B cell (primary cell): ENCODE measurements at regions not wholly inside any gene's neighbourhood (a gene's known extent, or its start where the extent isn't known, plus 50 kb on each side); places are given as distances from the start of the nearest gene placed in this dataset.

Experiments
- ATAC-seq: fragments of 200-7000 bp; cut with Tn5 transposase; one replicate; pipeline ENCODE4 v1.10.0; 2021; ENCODE audit warnings: low read depth, mild to moderate bottlenecking, moderate number of reproducible peaks, moderate library complexity
- CTCF ChIA-PET: fragments of 350-600 bp; sonication (Branson Sonifier 250); formaldehyde crosslinking; loops from one replicate; lab custom pipeline; 2021; ENCODE audit warnings: antibody characterized with exemption, inconsistent platforms; lab: Charles Lee
- POLR2A ChIA-PET: fragments of 350-600 bp; sonication (Branson Sonifier 250); formaldehyde crosslinking; loops from one replicate; lab custom pipeline; 2021; ENCODE audit warnings: antibody characterized with exemption; lab: Charles Lee
- DNase-seq: peaks from one replicate; pipeline ENCODE4 v3.0.0; 2013
- H2AFZ ChIP-seq: 2 replicates; pipeline ENCODE4 v1.6.1; 2012; ENCODE audit warnings: mild to moderate bottlenecking, low read depth, low read length; ENCODE audit not compliant: insufficient read depth, poor library complexity, severe bottlenecking
- H3K27ac ChIP-seq, 2 donors: 1 replicate in 1 of 2; 2 replicates in 1 of 2; pipeline ENCODE4 v1.5.1; 2012 to 2013; ENCODE audit warnings: low read length in 2 of 2, mild to moderate bottlenecking in 2 of 2, moderate library complexity in 1 of 2
- H3K27me3 ChIP-seq, 4 experiments: fragments of 200-600 bp in 1 of 4; sonication (generic) in 1 of 4; replicated peaks in 1 of 4; 1 replicate in 2 of 4; 2 replicates in 2 of 4; pipeline versions ENCODE4 v1.6.1 to v1.7.0; 2013 to 2016; ENCODE audit warnings: low read length in 3 of 4, mild to moderate bottlenecking in 2 of 4, mixed read lengths in 1 of 4, moderate library complexity in 1 of 4; ENCODE audit not compliant: insufficient read depth in 4 of 4, control insufficient read depth in 3 of 4; ENCODE audit errors: control extremely low read depth in 1 of 4
- H3K36me3 ChIP-seq, 2 experiments: replicated peaks in 1 of 2; 1 replicate in 1 of 2; 2 replicates in 1 of 2; pipeline versions ENCODE4 v1.6.1 to v1.7.1; 2013; ENCODE audit warnings: low read length in 1 of 2; ENCODE audit not compliant: insufficient read depth in 2 of 2, control insufficient read depth in 1 of 2; ENCODE audit errors: control extremely low read depth in 1 of 2, extremely low read depth in 1 of 2
- H3K4me1 ChIP-seq, 2 donors: fragments of 200-600 bp in 1 of 2; sonication (generic) in 1 of 2; 1 replicate in 1 of 2; 2 replicates in 1 of 2; pipeline versions ENCODE4 v1.5.1 to v1.6.1; 2013 to 2017; ENCODE audit warnings: low read length in 2 of 2; ENCODE audit not compliant: control insufficient read depth in 2 of 2, insufficient read depth in 2 of 2
- H3K4me2 ChIP-seq: replicated peaks from 2 replicates; pipeline ENCODE3; 2012; ENCODE audit warnings: mild to moderate bottlenecking, low read depth, low read length; ENCODE audit not compliant: poor library complexity, severe bottlenecking
- H3K4me3 ChIP-seq, 5 experiments: fragments of 200-600 bp in 1 of 5; sonication (generic) in 1 of 5; 1 replicate in 3 of 5; 2 replicates in 2 of 5; pipeline versions ENCODE4 v1.5.1 to v1.7.0; 2011 to 2016; ENCODE audit warnings: low read length in 4 of 5, mild to moderate bottlenecking in 4 of 5, low read depth in 2 of 5, control low read depth in 1 of 5, moderate library complexity in 1 of 5; ENCODE audit not compliant: insufficient read depth in 1 of 5; ENCODE audit errors: control extremely low read depth in 1 of 5, extremely low read depth in 1 of 5
- H3K79me2 ChIP-seq: fragments of 200-600 bp; sonication (generic); one replicate; pipeline ENCODE4 v1.6.0; 2016; ENCODE audit warnings: low read length; ENCODE audit not compliant: control insufficient read depth, insufficient read depth
- H3K9ac ChIP-seq: fragments of 200-600 bp; sonication (generic); 2 replicates; pipeline ENCODE4 v1.6.1; 2017; ENCODE audit warnings: mild to moderate bottlenecking, low read length, moderate library complexity
- H3K9me3 ChIP-seq, 3 donors: one replicate each; pipeline versions ENCODE4 v1.6.1 to v1.7.1; 2013; ENCODE audit warnings: low read length in 2 of 3; ENCODE audit not compliant: control insufficient read depth in 2 of 3, insufficient read depth in 1 of 3; ENCODE audit errors: control extremely low read depth in 1 of 3
- H4K20me1 ChIP-seq: 2 replicates; pipeline ENCODE4 v1.6.0; 2012; ENCODE audit warnings: mild to moderate bottlenecking, low read length; ENCODE audit not compliant: insufficient read depth, control insufficient read depth, poor library complexity, severe bottlenecking
- H3K27ac Mint-ChIP-seq: one replicate; pipeline ENCODE4 v1.8.0; 2021; ENCODE audit warnings: mixed read lengths
- H3K27me3 Mint-ChIP-seq: one replicate; pipeline ENCODE4 v1.8.0; 2021; ENCODE audit warnings: mixed read lengths
- H3K4me1 Mint-ChIP-seq: one replicate; pipeline ENCODE4 v1.8.0; 2021; ENCODE audit warnings: mixed read lengths
- H3K4me3 Mint-ChIP-seq: one replicate; pipeline ENCODE4 v1.8.0; 2021; ENCODE audit warnings: mixed read lengths
- H3K9me3 Mint-ChIP-seq: one replicate; pipeline ENCODE4 v1.8.0; 2022; ENCODE audit warnings: mixed read lengths; ENCODE audit not compliant: insufficient read depth
- EZH2 ChIP-seq: IDR thresholded peaks from 2 replicates; pipeline ENCODE4 v1.6.1; 2012; ENCODE audit warnings: borderline replicate concordance, low read depth, mild to moderate bottlenecking, moderate library complexity, low read length; ENCODE audit not compliant: insufficient read depth, poor library complexity, severe bottlenecking
- WGBS: methylation state at CpG from one replicate; pipeline ENCODE4 v1.1.5; 2013; ENCODE audit warnings: missing lambda C conversion rate; ENCODE audit not compliant: insufficient coverage; 5-methylcytosine and 5-hydroxymethylcytosine counted together
- intact Hi-C: fragments of 100-400 bp; cut with micrococcal nuclease; formaldehyde crosslinking; loops from one replicate; pipeline ENCODE4 v1.10.0; 2022
- TF ChIP-seq, protein P1 (sequence below): fragments of 200-600 bp; IDR thresholded peaks from one replicate; pipeline ENCODE4 v1.8.0; 2022; ENCODE audit warnings: antibody characterized with exemption, mild to moderate bottlenecking

DNA sequence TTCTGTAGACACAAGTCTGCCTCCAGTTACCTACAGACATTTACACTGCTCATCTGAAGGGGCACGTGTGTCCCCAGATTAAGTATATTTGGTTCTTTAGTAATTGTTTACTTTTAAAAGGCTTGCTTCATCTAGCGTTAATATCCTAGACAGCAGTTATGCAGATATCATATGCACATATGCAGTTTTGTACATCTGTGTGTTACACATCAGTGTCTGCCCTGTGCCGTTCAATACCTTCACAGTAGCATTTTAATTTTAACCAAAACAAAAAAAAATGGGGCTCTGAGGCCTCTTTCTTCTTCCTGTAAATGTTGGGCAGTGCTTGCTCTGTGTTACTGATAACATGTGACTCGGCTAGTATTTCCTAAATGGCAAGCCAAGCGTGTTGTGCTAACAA lies 331.4 kb upstream of the MGMT start:
- H3K4me1 ChIP-seq = peaks cover 0 to 2% of the 10 kb centered on the region in 2 donors
- Mint-ChIP-seq H3K4me1 (peaks cover 4% of the 10 kb centered on the region), H3K4me3 (no peak overlapping the region), H3K27me3 (peaks cover 4% of the 10 kb centered on the region), H3K27ac (no peak overlapping the region), H3K9me3 (no peaks in the 10 kb centered on the region)
- TF ChIP-seq EZH2 = no peak
- TF ChIP-seq, protein P1, sequence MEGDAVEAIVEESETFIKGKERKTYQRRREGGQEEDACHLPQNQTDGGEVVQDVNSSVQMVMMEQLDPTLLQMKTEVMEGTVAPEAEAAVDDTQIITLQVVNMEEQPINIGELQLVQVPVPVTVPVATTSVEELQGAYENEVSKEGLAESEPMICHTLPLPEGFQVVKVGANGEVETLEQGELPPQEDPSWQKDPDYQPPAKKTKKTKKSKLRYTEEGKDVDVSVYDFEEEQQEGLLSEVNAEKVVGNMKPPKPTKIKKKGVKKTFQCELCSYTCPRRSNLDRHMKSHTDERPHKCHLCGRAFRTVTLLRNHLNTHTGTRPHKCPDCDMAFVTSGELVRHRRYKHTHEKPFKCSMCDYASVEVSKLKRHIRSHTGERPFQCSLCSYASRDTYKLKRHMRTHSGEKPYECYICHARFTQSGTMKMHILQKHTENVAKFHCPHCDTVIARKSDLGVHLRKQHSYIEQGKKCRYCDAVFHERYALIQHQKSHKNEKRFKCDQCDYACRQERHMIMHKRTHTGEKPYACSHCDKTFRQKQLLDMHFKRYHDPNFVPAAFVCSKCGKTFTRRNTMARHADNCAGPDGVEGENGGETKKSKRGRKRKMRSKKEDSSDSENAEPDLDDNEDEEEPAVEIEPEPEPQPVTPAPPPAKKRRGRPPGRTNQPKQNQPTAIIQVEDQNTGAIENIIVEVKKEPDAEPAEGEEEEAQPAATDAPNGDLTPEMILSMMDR = no peak
- H3K27me3 ChIP-seq = peaks cover 0 to 2% (median 0%) of the 10 kb centered on the region in 4 experiments
- DNase-seq = no peak
- intact Hi-C loops = no loop called here
- no peaks in the 10 kb centered on the region for H3K36me3 ChIP-seq
- no peaks in the 10 kb centered on the region for H4K20me1 ChIP-seq
- ChIA-PET CTCF (interaction anchor here (0.5 kb wide), 1 partner anchor 830 kb away, joined by 3 read pairs; no protein-coding TSS in a partner anchor), POLR2A (no interaction called here)
- no peak overlapping the region for H3K4me3 ChIP-seq
- no peak overlapping the region for H3K9ac ChIP-seq
- H3K4me2 ChIP-seq = no peak overlapping the region
- H3K27ac ChIP-seq = no peak overlapping the region
- no peaks in the 10 kb centered on the region for H3K79me2 ChIP-seq
- no peak for ATAC-seq
- H3K9me3 ChIP-seq = no peaks in the 10 kb centered on the region
- 80% methylated on average over 2 of the region's 5 CpGs for WGBS
- H2AFZ ChIP-seq = no peak overlapping the region

DNA sequence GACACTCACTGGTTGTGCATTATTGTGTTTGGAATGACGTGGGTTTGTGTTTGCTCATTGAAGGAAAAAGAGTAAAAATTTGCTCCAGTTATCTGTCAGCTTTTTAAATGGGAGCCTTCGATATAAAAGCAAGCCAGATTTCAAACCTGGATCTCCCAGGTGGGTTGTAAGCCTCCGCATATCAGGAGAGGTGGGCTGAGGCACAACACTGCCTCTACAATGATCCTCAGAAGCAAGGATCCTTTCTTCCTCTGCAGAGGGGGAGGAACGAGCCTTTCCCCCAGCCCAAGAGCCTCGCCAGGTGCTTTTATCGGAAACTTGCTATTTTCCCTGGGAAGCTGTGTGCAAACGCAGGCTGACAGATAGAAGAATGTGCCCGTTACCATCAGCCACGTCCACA lies 331.0 kb upstream of the MGMT start:
- H3K4me1 Mint-ChIP-seq = peaks cover 9% of the 10 kb centered on the region
- Histone ChIP-seq H2AFZ (no peak overlapping the region), H3K27me3 (peaks cover 0 to 2% (median 0%) of the 10 kb centered on the region in 4 experiments), H3K27ac (no peak overlapping the region), H3K9ac (no peak overlapping the region), H3K4me2 (no peak overlapping the region), H4K20me1 (no peaks in the 10 kb centered on the region), H3K36me3 (no peaks in the 10 kb centered on the region), H3K9me3 (no peaks in the 10 kb centered on the region), H3K79me2 (no peaks in the 10 kb centered on the region), H3K4me3 (no peak overlapping the region), H3K4me1 (peaks cover 3 to 5% of the 10 kb centered on the region in 2 donors)
- no peaks in the 10 kb centered on the region for H3K9me3 Mint-ChIP-seq
- no peak overlapping the region for H3K4me3 Mint-ChIP-seq
- peaks cover 4% of the 10 kb centered on the region for H3K27me3 Mint-ChIP-seq
- no peak overlapping the region for H3K27ac Mint-ChIP-seq
- POLR2A ChIA-PET = no interaction called here
- 92% methylated on average over 9 of the region's 9 CpGs for WGBS
- intact Hi-C loops = no loop called here
- TF ChIP-seq, protein P1 = no peak
- TF ChIP-seq EZH2 = no peak
- DNase-seq = no peak
- ATAC-seq = no peak
- CTCF ChIA-PET = interaction anchor here (0.5 to 1.2 kb wide), 2 partner anchors 101 to 829 kb away, joined by 3 read pairs; no protein-coding TSS in a partner anchor
